ENCODE measurements at regions not wholly inside any gene's neighbourhood (a gene's known extent, or its start where the extent isn't known, plus 50 kb on each side); places are given as distances from the start of the nearest gene placed in this dataset.

DNA sequence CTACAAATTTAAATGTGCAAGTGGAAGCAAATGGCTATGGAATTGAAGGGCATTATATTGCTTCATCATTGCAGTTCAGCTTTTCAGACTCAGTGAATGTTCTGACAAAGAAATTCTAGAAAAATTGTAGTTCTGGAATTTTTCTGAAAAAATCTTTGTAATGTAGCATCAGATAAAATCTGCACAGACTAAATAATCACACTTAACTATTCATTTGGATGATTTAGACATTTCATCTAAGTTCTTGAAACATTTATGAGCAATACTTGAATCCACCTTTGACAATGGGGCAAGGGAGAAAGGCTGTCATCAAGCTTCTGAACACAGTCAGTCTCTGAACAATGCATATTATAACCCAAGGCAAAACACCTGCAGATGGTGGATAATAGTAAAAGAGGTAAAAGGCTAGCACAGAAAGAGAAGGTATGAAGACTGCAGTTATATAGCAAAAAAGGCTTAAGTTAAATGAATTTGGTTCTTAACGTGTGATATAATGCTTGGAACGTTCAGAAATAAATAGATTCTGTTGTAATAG lies 1352.0 kb upstream of the NUDT12 start:
- ChIA-PET RAD21 (ENCODE audit: low non-redundant PET in 1 of 2, low total read pairs in 2 of 2, uncharacterized antibody in 2 of 2, unreplicated experiment in 2 of 2) (no interaction called here), POLR2A (no interaction called here), CTCF (no interaction called here)
- H3K79me2 ChIP-seq (ENCODE audit: insufficient read depth, low read length): no peaks in the 10 kb centered on the region
- no peaks in the 10 kb centered on the region for H3K27me3 ChIP-seq (ENCODE audit: insufficient read depth, low read length)
- ATAC-seq (no peak), DNase-seq (ENCODE audit: low read depth, low spot score) (no peak)
- no peak overlapping the region for H3K4me3 ChIP-seq (replicated peaks in 1 of 2; ENCODE audit: low read depth in 1 of 2, low read length in 2 of 2)
- no peak overlapping the region for H3K4me2 ChIP-seq (ENCODE audit: low read length)
- no peaks in the 10 kb centered on the region for H4K20me1 ChIP-seq (ENCODE audit: insufficient read depth)
- no peaks in the 10 kb centered on the region for H3K9me3 ChIP-seq (ENCODE audit: control insufficient read depth in 1 of 2, insufficient read depth in 1 of 2, low read depth in 1 of 2, low read length in 2 of 2)
- no peak overlapping the region for H2AFZ ChIP-seq (ENCODE audit: low read depth, low read length, poor library complexity, severe bottlenecking)
- no peak overlapping the region for H3K9ac ChIP-seq (ENCODE audit: low read length)
- H3K4me1 ChIP-seq (ENCODE audit: control insufficient read depth in 1 of 2, insufficient read depth in 2 of 2, low read length in 2 of 2): peaks cover 0 to 6% of the 10 kb centered on the region in 2 experiments; a peak in 1 of 4 replicates
- no TSS peak for BruUV-seq (replicated peaks)
- H3K27ac ChIP-seq (ENCODE audit: low read depth, low read length): no peak overlapping the region
- intact Hi-C loops (cut with micrococcal nuclease): no loop called here
- no peaks in the 10 kb centered on the region for H3K9me2 ChIP-seq (ENCODE audit: insufficient read depth)
- no peaks in the 10 kb centered on the region for H3K36me3 ChIP-seq (ENCODE audit: control insufficient read depth in 1 of 2, insufficient read depth in 2 of 2, low read length in 2 of 2)
- TF ChIP-seq SIN3A (IDR thresholded peaks at IDR 0.05; ENCODE audit: low read depth): no peak
- TF ChIP-seq, protein P1, sequence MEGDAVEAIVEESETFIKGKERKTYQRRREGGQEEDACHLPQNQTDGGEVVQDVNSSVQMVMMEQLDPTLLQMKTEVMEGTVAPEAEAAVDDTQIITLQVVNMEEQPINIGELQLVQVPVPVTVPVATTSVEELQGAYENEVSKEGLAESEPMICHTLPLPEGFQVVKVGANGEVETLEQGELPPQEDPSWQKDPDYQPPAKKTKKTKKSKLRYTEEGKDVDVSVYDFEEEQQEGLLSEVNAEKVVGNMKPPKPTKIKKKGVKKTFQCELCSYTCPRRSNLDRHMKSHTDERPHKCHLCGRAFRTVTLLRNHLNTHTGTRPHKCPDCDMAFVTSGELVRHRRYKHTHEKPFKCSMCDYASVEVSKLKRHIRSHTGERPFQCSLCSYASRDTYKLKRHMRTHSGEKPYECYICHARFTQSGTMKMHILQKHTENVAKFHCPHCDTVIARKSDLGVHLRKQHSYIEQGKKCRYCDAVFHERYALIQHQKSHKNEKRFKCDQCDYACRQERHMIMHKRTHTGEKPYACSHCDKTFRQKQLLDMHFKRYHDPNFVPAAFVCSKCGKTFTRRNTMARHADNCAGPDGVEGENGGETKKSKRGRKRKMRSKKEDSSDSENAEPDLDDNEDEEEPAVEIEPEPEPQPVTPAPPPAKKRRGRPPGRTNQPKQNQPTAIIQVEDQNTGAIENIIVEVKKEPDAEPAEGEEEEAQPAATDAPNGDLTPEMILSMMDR (IDR thresholded peaks at IDR 0.05 in 2 of 3, conservative IDR thresholded peaks at IDR 0.05 in 1 of 3; ENCODE audit: borderline replicate concordance in 1 of 3, insufficient read depth in 1 of 3, low read depth in 2 of 3, low read length in 2 of 3): no peak

DNA sequence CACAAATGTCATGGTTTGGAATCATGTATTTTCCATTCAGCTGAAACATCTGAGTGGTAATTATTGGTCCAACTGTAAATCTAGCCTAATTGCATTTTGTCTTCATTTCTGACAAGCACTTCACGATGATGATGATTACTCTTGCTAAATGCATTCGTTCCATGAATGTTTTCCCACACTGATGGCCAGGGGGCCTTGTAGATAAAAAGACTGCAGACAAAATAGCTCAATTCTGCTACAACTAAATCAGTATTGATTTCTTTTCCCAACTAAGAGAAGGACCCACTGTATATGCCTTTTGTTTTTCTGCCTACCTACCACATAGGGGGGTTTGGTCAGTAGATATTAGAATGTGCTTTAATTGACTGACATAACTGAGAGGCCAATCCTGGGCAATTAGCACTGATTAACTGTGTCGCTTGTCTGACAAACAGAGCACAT lies 1351.3 kb upstream of the NUDT12 start:
- CTCF ChIA-PET: no interaction called here
- no peak for TF ChIP-seq YY1 (IDR thresholded peaks at IDR 0.05; ENCODE audit: extremely low read depth, insufficient replicate concordance, low read depth, low read length)
- no peak for TF ChIP-seq FOSL1 (IDR thresholded peaks at IDR 0.05; ENCODE audit: low read depth)
- no peak for TF ChIP-seq MAX (IDR thresholded peaks at IDR 0.05)
- no peak for TF ChIP-seq EGR1 (IDR thresholded peaks at IDR 0.05; ENCODE audit: low read depth)
- no peak for TF ChIP-seq EZH2phosphoT487 (IDR thresholded peaks at IDR 0.05; ENCODE audit: borderline replicate concordance)
- TF ChIP-seq TCF7L2 (IDR thresholded peaks at IDR 0.05; ENCODE audit: borderline replicate concordance, extremely low read depth, insufficient read depth, insufficient read length): no peak
- no peak for TF ChIP-seq POLR2AphosphoS5 (IDR thresholded peaks at IDR 0.05; ENCODE audit: low read depth, low read length)
- no peak for TF ChIP-seq RAD21 (IDR thresholded peaks at IDR 0.05; ENCODE audit: low read depth)
- no peak for TF ChIP-seq ZFX (IDR thresholded peaks at IDR 0.05)
- no peak for TF ChIP-seq REST (IDR thresholded peaks at IDR 0.05; ENCODE audit: low read depth)
- TF ChIP-seq JUND (IDR thresholded peaks at IDR 0.05): no peak
- TF ChIP-seq CEBPB (IDR thresholded peaks at IDR 0.05; ENCODE audit: low read depth): no peak
- TF ChIP-seq EZH2 (IDR thresholded peaks at IDR 0.05): no peak

More for the DNA sequence above, 1351.3 kb upstream of the NUDT12 start:
- Histone ChIP-seq H3K27me3 (ENCODE audit: insufficient read depth, low read length) (no peaks in the 10 kb centered on the region), H2AFZ (ENCODE audit: low read depth, low read length, poor library complexity, severe bottlenecking) (no peak overlapping the region), H3K9me3 (ENCODE audit: control insufficient read depth in 1 of 2, insufficient read depth in 1 of 2, low read depth in 1 of 2, low read length in 2 of 2) (no peaks in the 10 kb centered on the region), H3K36me3 (ENCODE audit: control insufficient read depth in 1 of 2, insufficient read depth in 2 of 2, low read length in 2 of 2) (no peaks in the 10 kb centered on the region), H3K4me1 (ENCODE audit: control insufficient read depth in 1 of 2, insufficient read depth in 2 of 2, low read length in 2 of 2) (peaks cover 0 to 6% of the 10 kb centered on the region in 2 experiments; a peak in 1 of 4 replicates), H3K4me3 (replicated peaks in 1 of 2; ENCODE audit: low read depth in 1 of 2, low read length in 2 of 2) (no peak overlapping the region), H3K9ac (ENCODE audit: low read length) (no peak overlapping the region), H3K9me2 (ENCODE audit: insufficient read depth) (no peaks in the 10 kb centered on the region), H3K79me2 (ENCODE audit: insufficient read depth, low read length) (no peaks in the 10 kb centered on the region), H3K4me2 (ENCODE audit: low read length) (no peak overlapping the region), H3K27ac (ENCODE audit: low read depth, low read length) (no peak overlapping the region), H4K20me1 (ENCODE audit: insufficient read depth) (no peaks in the 10 kb centered on the region)
- ATAC-seq: no peak
- DNase-seq (ENCODE audit: low read depth, low spot score): no peak
- BruUV-seq (replicated peaks): no TSS peak
- POLR2A ChIA-PET: no interaction called here
- RAD21 ChIA-PET (ENCODE audit: low non-redundant PET in 1 of 2, low total read pairs in 2 of 2, uncharacterized antibody in 2 of 2, unreplicated experiment in 2 of 2): no interaction called here
- intact Hi-C loops (cut with micrococcal nuclease): no loop called here

Measured in HCT116 (cell line).